Ishikawa (cell line): ENCODE measurements at regions not wholly inside any gene's neighbourhood (a gene's known extent, or its start where the extent isn't known, plus 50 kb on each side); places are given as distances from the start of the nearest gene placed in this dataset.

Experiments used
- CEBPB ChIP-seq: IDR thresholded peaks from 2 replicates; pipeline ENCODE4 v1.6.1; 2012
- CREB1 ChIP-seq: IDR thresholded peaks from 2 replicates; pipeline ENCODE4 v1.6.1; 2012; ENCODE audit warnings: low read depth
- EGR1 ChIP-seq: IDR thresholded peaks from 2 replicates; pipeline ENCODE4 v1.6.1; 2012
- EP300 ChIP-seq: IDR thresholded peaks from 2 replicates; pipeline ENCODE4 v1.6.1; 2012; ENCODE audit warnings: borderline replicate concordance
- FOXM1 ChIP-seq: IDR thresholded peaks from 2 replicates; pipeline ENCODE4 v1.6.1; 2012; ENCODE audit warnings: low read depth, borderline replicate concordance
- NFIC ChIP-seq: IDR thresholded peaks from 2 replicates; pipeline ENCODE4 v1.6.1; 2012
- RAD21 ChIP-seq: IDR thresholded peaks from 2 replicates; pipeline ENCODE4 v1.6.1; 2012; ENCODE audit warnings: low read depth
- TAF1 ChIP-seq: IDR thresholded peaks from 2 replicates; pipeline ENCODE4 v1.6.1; 2012; ENCODE audit warnings: low read depth, mild to moderate bottlenecking
- TCF12 ChIP-seq: IDR thresholded peaks from 2 replicates; pipeline ENCODE4 v1.6.1; 2012; ENCODE audit warnings: low read depth
- TEAD4 ChIP-seq: IDR thresholded peaks from 2 replicates; pipeline ENCODE4 v1.6.1; 2012
- YY1 ChIP-seq: IDR thresholded peaks from 2 replicates; pipeline ENCODE4 v1.6.1; 2012; ENCODE audit warnings: low read depth
- ZBTB7A ChIP-seq: IDR thresholded peaks from 2 replicates; pipeline ENCODE4 v1.6.1; 2012; ENCODE audit warnings: low read depth
- TF ChIP-seq, protein P1 (sequence below): IDR thresholded peaks from 2 replicates; pipeline ENCODE4 v1.6.1; 2012
- TF ChIP-seq, protein P2 (sequence below): IDR thresholded peaks from 2 replicates; pipeline ENCODE4 v1.6.1; 2012
- TF ChIP-seq, protein P3 (sequence below): IDR thresholded peaks from 2 replicates; pipeline ENCODE4 v1.6.1; 2012; ENCODE audit warnings: low read depth, mild to moderate bottlenecking

DNA sequence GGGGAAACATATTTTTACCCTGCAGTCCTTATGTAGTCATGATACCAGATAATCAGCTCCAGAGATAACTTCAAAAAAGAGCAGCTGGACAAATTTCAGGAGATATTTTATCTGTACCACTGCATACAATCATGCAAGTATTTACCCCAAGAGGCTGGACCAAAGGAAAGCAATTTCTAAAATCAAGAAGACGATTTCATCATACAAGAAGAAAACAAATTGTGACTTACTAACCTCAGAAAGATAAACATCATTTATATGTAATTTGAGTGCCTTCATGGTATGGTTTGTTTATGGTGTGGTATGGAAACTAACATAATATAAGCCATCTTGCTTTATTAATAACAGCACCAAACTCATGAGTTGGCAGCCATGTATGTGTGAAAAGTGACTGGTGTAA is 603.6 kb downstream of the PSAT1 start:
- TF ChIP-seq TEAD4 (no peak), YY1 (no peak), CREB1 (no peak), EGR1 (no peak), ZBTB7A (no peak), TCF12 (no peak), RAD21 (no peak), EP300 (no peak), FOXM1 (no peak), CEBPB (no peak)
- TF ChIP-seq, protein P1, sequence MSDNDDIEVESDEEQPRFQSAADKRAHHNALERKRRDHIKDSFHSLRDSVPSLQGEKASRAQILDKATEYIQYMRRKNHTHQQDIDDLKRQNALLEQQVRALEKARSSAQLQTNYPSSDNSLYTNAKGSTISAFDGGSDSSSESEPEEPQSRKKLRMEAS, result no peak
- TF ChIP-seq, protein P2, sequence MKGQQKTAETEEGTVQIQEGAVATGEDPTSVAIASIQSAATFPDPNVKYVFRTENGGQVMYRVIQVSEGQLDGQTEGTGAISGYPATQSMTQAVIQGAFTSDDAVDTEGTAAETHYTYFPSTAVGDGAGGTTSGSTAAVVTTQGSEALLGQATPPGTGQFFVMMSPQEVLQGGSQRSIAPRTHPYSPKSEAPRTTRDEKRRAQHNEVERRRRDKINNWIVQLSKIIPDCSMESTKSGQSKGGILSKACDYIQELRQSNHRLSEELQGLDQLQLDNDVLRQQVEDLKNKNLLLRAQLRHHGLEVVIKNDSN, result no peak

DNA sequence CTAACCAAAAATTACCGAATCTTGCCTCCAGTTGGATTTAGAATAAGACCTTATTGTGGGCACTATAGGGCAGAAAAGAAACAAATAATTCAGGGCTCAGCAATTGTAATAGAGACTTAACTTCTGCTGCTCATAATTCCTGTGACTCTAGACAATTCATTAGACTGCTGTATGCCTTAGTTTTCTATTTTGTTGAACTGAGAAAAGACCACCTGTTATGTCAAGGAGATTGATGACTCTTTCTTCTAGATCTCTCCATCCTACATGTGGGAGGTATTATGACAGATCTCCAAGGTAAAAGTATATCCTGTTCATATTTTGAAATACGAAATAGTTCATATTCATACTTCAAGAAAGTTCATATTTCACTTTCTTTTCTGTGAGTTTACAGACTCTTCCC is 605.1 kb downstream of the PSAT1 start:
- no peak for TF ChIP-seq RAD21
- no peak for TF ChIP-seq YY1
- TF ChIP-seq TEAD4, result no peak
- TF ChIP-seq EP300, result no peak
- TF ChIP-seq TAF1, result no peak
- TF ChIP-seq, protein P1, result no peak
- TF ChIP-seq, protein P2, result no peak
- TF ChIP-seq ZBTB7A, result no peak
- no peak for TF ChIP-seq CREB1
- TF ChIP-seq CEBPB, result no peak
- TF ChIP-seq TCF12, result no peak

DNA sequence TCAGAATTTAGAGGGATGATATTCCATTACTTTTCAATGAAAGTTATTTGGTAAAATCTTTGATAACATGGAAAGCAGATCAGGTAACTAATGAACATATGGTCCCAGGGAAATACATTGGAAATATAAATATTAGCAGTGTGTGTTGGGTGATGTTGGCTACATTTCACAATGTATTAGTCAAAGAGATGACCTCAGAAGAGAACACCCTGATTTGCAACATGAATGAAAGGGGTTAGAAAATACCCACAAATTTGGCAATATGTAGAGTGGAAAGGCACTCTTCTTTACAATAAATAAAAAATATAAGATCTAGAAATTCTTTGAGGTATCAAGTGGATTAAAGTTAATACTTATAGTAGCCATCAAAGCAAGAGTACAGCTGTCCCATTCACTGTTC is 606.7 kb downstream of the PSAT1 start:
- TF ChIP-seq TCF12 (no peak), EP300 (no peak), FOXM1 (no peak), NFIC (no peak), ZBTB7A (no peak), TAF1 (no peak)
- TF ChIP-seq, protein P1, result no peak

DNA sequence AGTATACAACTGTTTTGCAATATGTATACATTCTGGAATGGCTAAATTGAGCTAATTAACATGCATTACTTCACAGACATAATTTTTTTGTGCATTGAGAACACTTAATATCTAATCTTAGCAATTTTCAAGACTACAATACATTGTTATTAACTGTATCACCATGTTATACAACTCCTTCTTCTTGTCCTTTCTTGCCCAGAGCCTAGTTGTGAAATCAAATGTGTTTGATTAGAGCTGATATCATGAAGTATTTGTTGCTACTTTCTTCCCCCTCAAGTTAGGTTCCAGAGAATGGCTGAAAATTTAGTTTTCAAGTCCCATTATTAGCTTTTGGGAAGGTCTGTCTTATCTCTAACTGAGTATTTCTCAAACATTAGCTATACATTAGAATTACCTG is 607.8 kb downstream of the PSAT1 start:
- TF ChIP-seq CREB1, result no peak
- TF ChIP-seq TCF12, result no peak
- no peak for TF ChIP-seq CEBPB
- no peak for TF ChIP-seq NFIC
- TF ChIP-seq RAD21, result no peak
- no peak for TF ChIP-seq EGR1
- TF ChIP-seq, protein P3, sequence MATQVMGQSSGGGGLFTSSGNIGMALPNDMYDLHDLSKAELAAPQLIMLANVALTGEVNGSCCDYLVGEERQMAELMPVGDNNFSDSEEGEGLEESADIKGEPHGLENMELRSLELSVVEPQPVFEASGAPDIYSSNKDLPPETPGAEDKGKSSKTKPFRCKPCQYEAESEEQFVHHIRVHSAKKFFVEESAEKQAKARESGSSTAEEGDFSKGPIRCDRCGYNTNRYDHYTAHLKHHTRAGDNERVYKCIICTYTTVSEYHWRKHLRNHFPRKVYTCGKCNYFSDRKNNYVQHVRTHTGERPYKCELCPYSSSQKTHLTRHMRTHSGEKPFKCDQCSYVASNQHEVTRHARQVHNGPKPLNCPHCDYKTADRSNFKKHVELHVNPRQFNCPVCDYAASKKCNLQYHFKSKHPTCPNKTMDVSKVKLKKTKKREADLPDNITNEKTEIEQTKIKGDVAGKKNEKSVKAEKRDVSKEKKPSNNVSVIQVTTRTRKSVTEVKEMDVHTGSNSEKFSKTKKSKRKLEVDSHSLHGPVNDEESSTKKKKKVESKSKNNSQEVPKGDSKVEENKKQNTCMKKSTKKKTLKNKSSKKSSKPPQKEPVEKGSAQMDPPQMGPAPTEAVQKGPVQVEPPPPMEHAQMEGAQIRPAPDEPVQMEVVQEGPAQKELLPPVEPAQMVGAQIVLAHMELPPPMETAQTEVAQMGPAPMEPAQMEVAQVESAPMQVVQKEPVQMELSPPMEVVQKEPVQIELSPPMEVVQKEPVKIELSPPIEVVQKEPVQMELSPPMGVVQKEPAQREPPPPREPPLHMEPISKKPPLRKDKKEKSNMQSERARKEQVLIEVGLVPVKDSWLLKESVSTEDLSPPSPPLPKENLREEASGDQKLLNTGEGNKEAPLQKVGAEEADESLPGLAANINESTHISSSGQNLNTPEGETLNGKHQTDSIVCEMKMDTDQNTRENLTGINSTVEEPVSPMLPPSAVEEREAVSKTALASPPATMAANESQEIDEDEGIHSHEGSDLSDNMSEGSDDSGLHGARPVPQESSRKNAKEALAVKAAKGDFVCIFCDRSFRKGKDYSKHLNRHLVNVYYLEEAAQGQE, result no peak
- TF ChIP-seq, protein P2, result no peak

DNA sequence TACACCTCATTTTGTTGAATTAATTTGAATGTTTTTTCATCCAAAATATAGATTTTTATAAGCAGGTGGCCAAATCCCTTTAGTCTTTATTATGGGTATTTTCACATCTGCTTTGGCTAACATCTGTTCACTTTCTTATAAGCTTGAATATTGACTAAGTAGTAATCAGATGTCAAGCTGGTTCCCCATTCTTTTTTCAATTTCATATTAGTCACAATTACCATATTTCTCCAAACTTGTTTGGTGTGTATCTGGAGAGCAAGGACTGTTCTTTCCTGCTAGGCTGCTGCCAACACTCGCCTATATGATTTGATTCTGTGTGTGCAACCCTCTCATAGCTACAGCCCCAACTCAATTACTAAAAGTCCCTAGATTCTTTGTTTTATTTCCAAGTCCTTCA is 608.5 kb downstream of the PSAT1 start:
- TF ChIP-seq TCF12, result no peak
- no peak for TF ChIP-seq CREB1
- no peak for TF ChIP-seq FOXM1
- no peak for TF ChIP-seq EGR1
- TF ChIP-seq, protein P3, result no peak
- TF ChIP-seq ZBTB7A, result no peak
- no peak for TF ChIP-seq EP300
- TF ChIP-seq, protein P1, result no peak
- TF ChIP-seq TAF1, result no peak
- no peak for TF ChIP-seq NFIC
- TF ChIP-seq, protein P2, result no peak
- no peak for TF ChIP-seq YY1
- TF ChIP-seq TEAD4, result no peak
- no peak for TF ChIP-seq CEBPB
- no peak for TF ChIP-seq RAD21
